HG03460 (cell line): ENCODE measurements at regions not wholly inside any gene's neighbourhood (a gene's known extent, or its start where the extent isn't known, plus 50 kb on each side); places are given as distances from the start of the nearest gene placed in this dataset.
A peak's percentile ranks its signal among the peaks of the same experiment; 100 is the strongest.
"Not testable (repeated sequence)": the region's sequence is repeated elsewhere in the genome, so short reads cannot be mapped to it uniquely, and the experiment has no call there.

Experiments used
- ATAC-seq: cut with Tn5 transposase; IDR thresholded peaks from one replicate; pipeline ENCODE4 v1.9.1; 2021; ENCODE audit not compliant: unreplicated experiment

DNA sequence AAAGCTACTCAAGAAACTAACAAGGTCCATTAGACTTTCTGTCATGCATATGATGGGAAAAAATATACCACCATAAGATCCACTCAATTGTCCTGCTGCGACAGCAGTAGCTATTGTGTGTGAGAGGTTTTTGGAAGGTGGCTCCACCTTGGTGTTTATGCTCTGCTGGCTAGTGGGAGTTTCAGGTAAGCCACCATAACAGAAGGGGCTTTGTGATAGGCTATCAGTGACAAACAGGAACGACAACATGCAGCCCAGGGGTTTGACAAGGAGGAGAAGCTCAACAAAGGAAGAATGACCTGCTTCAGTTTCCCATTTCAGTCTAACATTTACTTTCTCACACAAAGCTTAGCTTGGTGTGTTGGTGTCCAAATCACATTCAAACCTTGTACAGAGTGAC, 182.6 kb downstream of the ATOH1 start:
- ATAC-seq: no peak

- no peak for ATAC-seq
Observed at GRCh38 chr4:94014484-94015136, 186.1 kb downstream of the ATOH1 start.

DNA sequence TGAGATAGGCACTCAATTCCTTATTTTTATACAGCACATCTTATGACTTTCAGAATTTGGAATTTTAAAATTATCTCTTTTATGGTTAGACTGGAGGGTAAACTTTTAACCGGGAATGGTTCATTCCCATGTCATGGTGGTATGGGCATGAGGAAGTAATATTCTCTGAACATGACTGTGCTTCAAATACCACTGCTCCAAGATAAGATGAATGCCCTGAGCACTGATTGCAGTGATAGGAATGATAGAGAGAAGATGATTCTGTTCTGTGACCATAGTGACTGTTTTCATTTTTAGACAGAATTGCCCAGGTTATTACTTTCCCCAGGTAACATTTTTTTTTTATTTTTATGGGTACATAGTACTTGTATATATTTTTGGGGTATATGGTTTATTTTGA, 187.4 kb downstream of the ATOH1 start:
- no peak for ATAC-seq

DNA sequence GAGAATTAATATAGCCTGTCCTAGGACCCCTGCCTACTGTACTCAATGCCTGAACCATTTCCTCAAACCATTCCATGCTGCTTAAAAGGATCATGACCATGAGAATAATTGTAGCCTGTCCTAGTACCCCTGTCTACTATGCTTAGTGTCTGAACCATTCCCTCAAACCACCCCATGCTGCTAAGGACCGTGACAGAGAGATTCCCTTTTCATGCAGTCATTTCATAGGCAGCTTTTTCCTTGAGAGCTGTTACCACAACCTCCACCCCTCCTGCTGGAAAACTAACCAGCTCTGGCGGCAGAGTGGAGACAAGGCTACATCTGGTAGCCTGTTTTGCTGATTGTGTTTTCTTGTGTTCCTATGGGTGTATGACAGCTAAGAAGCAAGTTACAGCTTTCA, 174.9 kb upstream of the SMARCAD1 start:
- ATAC-seq: no peak

DNA sequence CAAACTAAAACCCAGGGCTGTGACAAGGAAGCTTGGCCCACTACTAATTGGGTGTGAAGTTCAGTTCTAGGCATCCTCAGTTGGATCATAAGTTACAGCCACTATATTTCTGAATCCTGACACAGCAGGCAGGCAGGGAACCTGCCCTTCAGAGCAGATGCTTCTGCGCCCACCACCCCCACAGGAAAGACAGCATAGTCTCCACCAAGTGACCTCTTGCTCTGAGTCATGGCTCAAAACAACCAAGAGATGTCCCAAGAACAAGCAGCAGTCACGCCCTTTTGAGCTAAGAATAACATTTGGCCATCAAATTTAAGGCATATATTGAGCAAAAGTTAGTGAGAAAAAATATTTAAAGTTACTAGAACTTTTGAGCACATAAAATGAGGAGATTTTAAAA, 170.7 kb upstream of the SMARCAD1 start:
- ATAC-seq: no peak

DNA sequence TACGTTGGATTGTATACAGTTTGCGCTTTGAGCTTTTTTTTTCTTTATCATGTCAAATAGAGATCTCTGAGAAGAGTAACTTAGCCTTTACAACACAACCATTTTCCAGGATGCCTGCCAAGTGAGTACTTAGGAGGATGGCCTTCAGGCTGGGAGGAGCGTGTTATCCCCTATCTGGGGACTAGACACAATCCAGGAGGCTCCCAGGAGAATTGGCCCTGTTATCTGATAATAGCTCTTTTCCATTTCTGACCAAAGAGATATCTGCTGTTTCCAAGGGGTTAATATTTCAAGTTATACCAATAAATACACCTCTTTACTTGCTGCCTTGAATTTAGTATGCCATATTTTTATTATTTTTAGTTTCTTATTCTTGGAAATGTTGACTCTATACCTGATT, 169.5 kb upstream of the SMARCAD1 start:
- ATAC-seq: no peak

DNA sequence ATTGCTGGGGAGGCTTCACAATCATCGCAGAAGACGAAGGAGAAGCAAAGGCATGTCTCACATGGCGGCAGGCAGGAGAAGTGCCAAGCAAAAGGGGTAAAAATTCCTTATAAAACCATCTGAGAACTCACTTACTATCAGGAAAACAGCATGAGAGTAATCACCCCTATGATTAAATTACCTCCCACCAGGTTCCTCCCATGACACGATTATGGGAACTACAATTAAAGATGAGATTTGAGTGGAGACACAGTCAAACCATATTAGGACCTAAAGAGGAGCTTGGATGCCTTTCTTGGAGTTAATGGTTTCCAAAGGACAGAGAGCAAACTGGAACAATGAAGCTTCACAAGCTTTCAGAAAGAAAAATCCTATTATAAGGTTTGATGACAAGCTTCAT, 168.4 kb upstream of the SMARCAD1 start:
- no peak for ATAC-seq

- ATAC-seq: not testable (repeated sequence)
Observed at GRCh38 chr4:94044471-94044870, 163.2 kb upstream of the SMARCAD1 start.

GRCh38 chr4:94063084-94063483, 144.6 kb upstream of the SMARCAD1 start:
- no peak for ATAC-seq

DNA sequence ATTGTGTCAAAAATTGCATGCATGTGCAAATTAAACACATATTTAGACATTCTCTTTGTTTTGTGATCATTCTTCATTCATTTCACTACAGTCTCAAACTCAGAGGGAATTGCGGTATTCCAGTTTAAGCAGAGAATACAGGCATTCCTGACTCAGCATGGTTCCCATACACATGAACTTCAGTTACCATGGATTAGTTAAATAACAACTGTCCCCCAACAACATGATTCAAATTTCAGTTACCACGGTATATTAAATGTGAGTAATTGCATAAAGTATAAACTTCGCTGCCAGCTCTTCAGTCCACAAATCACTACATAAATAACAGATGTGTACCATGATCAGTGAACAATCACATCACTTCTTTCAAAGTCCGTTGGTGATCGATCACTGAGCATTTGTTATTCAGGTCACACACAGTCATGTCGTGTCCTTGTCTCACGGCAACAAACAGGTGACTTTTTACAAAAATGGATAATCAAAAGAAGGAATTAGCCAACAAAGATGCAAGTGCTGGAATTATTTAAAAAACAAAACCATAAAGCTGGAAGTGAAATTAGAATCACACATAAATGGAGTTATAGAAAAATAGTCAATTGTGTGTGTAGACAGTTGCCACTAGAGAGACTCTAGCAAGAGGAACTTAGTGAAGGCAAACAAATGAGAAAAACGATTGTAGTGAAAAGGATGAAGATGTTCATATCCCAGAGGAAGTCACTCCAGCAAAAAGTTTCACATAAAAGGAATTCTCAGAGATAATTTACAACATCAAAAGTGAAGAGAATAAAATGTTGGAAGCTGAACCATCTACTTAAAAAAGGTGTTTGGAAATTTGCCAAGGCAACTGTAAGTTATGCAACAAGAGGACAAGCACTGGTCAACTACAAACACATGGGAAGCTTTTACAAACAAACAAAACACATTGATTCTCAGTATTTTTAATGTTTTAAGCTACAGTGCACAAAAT, 138.6 kb upstream of the SMARCAD1 start:
- ATAC-seq: no peak

- ATAC-seq: no peak
Observed at GRCh38 chr4:94076498-94076897, 131.2 kb upstream of the SMARCAD1 start.

DNA sequence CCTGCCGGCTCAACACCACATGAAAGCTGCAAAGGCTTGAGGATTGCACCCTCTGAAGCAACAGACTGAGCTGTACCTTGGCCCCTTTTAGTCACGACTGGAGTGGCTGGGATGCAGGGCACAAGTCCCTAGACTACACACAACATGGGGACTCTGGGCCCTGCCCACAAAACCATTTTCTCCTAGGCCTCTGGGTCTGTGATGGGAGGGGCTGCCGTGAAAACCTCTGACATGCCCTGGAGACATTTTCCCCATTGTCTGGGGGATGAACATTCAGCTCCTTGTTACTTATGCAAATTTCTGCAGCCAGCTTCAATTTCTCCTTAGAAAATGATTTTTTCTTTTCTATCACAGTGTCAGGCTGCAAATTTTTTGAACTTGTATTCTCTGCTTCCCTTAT, 123.5 kb upstream of the SMARCAD1 start:
- ATAC-seq: no peak

- ATAC-seq: not testable (repeated sequence)
Observed at GRCh38 chr4:94099141-94099540, 108.5 kb upstream of the SMARCAD1 start.

- no peak for ATAC-seq
Observed at GRCh38 chr4:94112644-94113043, 95.0 kb upstream of the SMARCAD1 start.

GRCh38 chr4:94115687-94116086, 92.0 kb upstream of the SMARCAD1 start:
- no peak for ATAC-seq

GRCh38 chr4:94116842-94117241, 90.8 kb upstream of the SMARCAD1 start:
- ATAC-seq: no peak

GRCh38 chr4:94126669-94127068, 81.0 kb upstream of the SMARCAD1 start:
- ATAC-seq: no peak

DNA sequence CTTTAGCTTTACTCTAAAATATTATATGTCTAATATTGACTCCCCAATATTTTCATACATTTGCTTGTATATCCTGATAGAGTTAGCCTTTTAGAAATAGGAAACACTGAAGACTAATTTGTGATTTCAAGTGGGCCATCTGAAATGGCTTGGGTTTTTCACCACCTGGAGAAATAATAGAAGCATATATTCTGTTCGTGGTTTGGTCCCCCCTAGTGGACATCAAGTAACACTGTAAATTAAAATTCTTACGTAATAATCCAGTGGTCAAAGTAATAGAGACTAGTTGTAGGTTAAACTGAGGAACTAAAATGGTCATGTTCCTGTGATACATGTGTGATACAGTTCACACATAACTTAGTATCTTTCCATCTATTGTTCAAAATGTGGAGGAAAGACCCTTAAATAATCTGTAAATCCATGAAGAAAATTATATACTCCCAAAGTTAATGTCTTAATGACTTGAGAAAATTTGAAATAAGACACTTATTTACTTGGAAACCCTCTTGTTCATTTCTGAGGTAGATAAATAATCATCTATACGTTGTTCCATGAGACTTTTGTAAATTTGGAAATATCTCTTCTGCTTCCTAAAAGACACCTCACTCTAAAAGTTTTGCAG, 79.8 kb upstream of the SMARCAD1 start:
- ATAC-seq: peak; percentile 73

GRCh38 chr4:94131212-94131611, 76.5 kb upstream of the SMARCAD1 start:
- no peak for ATAC-seq

- no peak for ATAC-seq
Observed at GRCh38 chr4:94135701-94136100, 72.0 kb upstream of the SMARCAD1 start.

DNA sequence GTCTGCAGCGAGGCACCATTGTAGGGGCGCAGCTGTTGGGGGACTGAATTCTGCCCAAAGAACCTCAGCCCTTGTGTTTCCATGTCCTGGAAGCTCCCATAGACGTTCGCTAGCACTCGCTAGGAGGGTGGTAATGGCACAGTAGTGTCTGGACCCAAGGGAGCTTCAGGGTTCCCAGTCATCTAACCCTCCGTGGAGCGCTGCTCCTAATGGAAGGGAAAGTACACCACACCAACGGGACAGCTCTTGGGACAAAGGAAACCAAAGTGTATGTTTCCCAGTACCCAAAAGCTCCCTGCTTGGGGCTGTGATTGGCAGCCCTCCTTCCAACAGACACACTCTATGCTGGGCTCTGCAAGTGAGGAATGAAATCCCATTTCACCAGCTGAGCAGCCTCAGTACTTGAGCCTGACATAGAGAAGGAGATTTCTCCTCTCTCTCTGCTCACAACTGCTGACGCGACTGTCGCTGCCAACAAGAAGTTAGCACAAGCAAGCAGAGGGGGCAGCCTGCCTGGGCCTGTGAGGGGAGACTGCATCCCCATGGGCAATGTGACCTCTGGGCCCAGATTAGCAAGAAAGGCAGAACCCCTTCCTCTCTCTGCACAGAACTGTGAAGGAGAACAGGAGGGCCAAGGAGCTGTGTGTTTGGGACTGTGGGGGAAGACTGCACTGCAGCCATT, 67.6 kb upstream of the SMARCAD1 start:
- no peak for ATAC-seq
